ENCODE measurements at regions not wholly inside any gene's neighbourhood (a gene's known extent, or its start where the extent isn't known, plus 50 kb on each side); places are given as distances from the start of the nearest gene placed in this dataset.
"Not testable (repeated sequence)": the region's sequence is repeated elsewhere in the genome, so short reads cannot be mapped to it uniquely, and the experiment has no call there.

- intact Hi-C loops (cut with DNase I): loop anchor here (10.0 kb wide), 2 partner anchors 164 to 954 kb away; no protein-coding TSS in a partner anchor
- no peak for DNase-seq (ENCODE audit: low spot score)
Observed at GRCh38 chr5:53261245-53261644, 151.7 kb upstream of the MOCS2 start.

GRCh38 chr5:53262348-53262970 is 152.9 kb upstream of the MOCS2 start:
- no peak for DNase-seq (ENCODE audit: low spot score)
- intact Hi-C loops (cut with DNase I): loop anchor here (10.0 kb wide), 2 partner anchors 162 to 952 kb away; no protein-coding TSS in a partner anchor

- intact Hi-C loops (cut with DNase I): loop anchor here (10.0 kb wide), 2 partner anchors 162 to 952 kb away; no protein-coding TSS in a partner anchor
- no peak for DNase-seq (ENCODE audit: low spot score)
Observed at GRCh38 chr5:53263151-53263550, 153.6 kb upstream of the MOCS2 start.

- intact Hi-C loops (cut with DNase I): loop anchor here (10.0 kb wide), 2 partner anchors 160 to 950 kb away; no protein-coding TSS in a partner anchor
- no peak for DNase-seq (ENCODE audit: low spot score)
Observed at GRCh38 chr5:53265043-53265442, 155.5 kb upstream of the MOCS2 start.

- not testable (repeated sequence) for DNase-seq (ENCODE audit: low spot score)
- intact Hi-C loops (cut with DNase I): loop anchor here (10.0 kb wide), 2 partner anchors 157 to 947 kb away; no protein-coding TSS in a partner anchor
Observed at GRCh38 chr5:53268241-53268640, 158.7 kb upstream of the MOCS2 start.

GRCh38 chr5:53275666-53276065 is 166.1 kb upstream of the MOCS2 start:
- DNase-seq (ENCODE audit: low spot score): no peak
- intact Hi-C loops (cut with DNase I): no loop called here

GRCh38 chr5:53276825-53277224 is 167.3 kb upstream of the MOCS2 start:
- intact Hi-C loops (cut with DNase I): no loop called here
- DNase-seq (ENCODE audit: low spot score): no peak

- DNase-seq (ENCODE audit: low spot score): no peak
- intact Hi-C loops (cut with DNase I): no loop called here
Observed at GRCh38 chr5:53277491-53277890, 167.9 kb upstream of the MOCS2 start.

- DNase-seq (ENCODE audit: low spot score): no peak
- intact Hi-C loops (cut with DNase I): no loop called here
Observed at GRCh38 chr5:53287573-53287972, 178.0 kb upstream of the MOCS2 start.

GRCh38 chr5:53288511-53288910 is 179.0 kb upstream of the MOCS2 start:
- DNase-seq (ENCODE audit: low spot score): no peak
- intact Hi-C loops (cut with DNase I): no loop called here

- intact Hi-C loops (cut with DNase I): no loop called here
Observed at GRCh38 chr5:53291047-53291446, 181.5 kb upstream of the MOCS2 start.

GRCh38 chr5:53291528-53291927 is 182.0 kb upstream of the MOCS2 start:
- DNase-seq (ENCODE audit: low spot score): no peak
- intact Hi-C loops (cut with DNase I): no loop called here

More at GRCh38 chr5:53291047-53291446, 181.5 kb upstream of the MOCS2 start:
- no peak for DNase-seq (ENCODE audit: low spot score)

GRCh38 chr5:53298841-53299240 is 181.6 kb upstream of the FST start:
- DNase-seq (ENCODE audit: low spot score): no peak
- intact Hi-C loops (cut with DNase I): no loop called here

- no peak for DNase-seq (ENCODE audit: low spot score)
- intact Hi-C loops (cut with DNase I): no loop called here
Observed at GRCh38 chr5:53302529-53302928, 177.9 kb upstream of the FST start.

GRCh38 chr5:53303105-53303504 is 177.3 kb upstream of the FST start:
- intact Hi-C loops (cut with DNase I): no loop called here
- DNase-seq (ENCODE audit: low spot score): no peak

GRCh38 chr5:53305316-53305715 is 175.1 kb upstream of the FST start:
- DNase-seq (ENCODE audit: low spot score); intact Hi-C loops (cut with DNase I): not testable (repeated sequence)

GRCh38 chr5:53309653-53310052 is 170.8 kb upstream of the FST start:
- intact Hi-C loops (cut with DNase I): no loop called here
- DNase-seq (ENCODE audit: low spot score): no peak

GRCh38 chr5:53311681-53312080 is 168.7 kb upstream of the FST start:
- intact Hi-C loops (cut with DNase I): no loop called here
- no peak for DNase-seq (ENCODE audit: low spot score)

- intact Hi-C loops (cut with DNase I): no loop called here
- DNase-seq (ENCODE audit: low spot score): no peak
Observed at GRCh38 chr5:53313145-53313544, 167.3 kb upstream of the FST start.

GRCh38 chr5:53318303-53318702 is 162.1 kb upstream of the FST start:
- DNase-seq (ENCODE audit: low spot score): no peak
- intact Hi-C loops (cut with DNase I): no loop called here

- intact Hi-C loops (cut with DNase I): no loop called here
- no peak for DNase-seq (ENCODE audit: low spot score)
Observed at GRCh38 chr5:53319315-53319714, 161.1 kb upstream of the FST start.

GRCh38 chr5:53321073-53321472 is 159.4 kb upstream of the FST start:
- DNase-seq (ENCODE audit: low spot score): no peak
- intact Hi-C loops (cut with DNase I): no loop called here

Measured in cardiac septum (tissue), 1 donor.